Muscle of back (tissue), 3 donors: ENCODE measurements at regions not wholly inside any gene's neighbourhood (a gene's known extent, or its start where the extent isn't known, plus 50 kb on each side); places are given as distances from the start of the nearest gene placed in this dataset.
A peak's percentile ranks its signal among the peaks of the same experiment; 100 is the strongest.

ENCODE experiments used
- DNase-seq, 3 donors: peaks; one replicate each; pipeline versions ENCODE4 v3.0.0 to v3.0.0-alpha.2; 2013

DNA sequence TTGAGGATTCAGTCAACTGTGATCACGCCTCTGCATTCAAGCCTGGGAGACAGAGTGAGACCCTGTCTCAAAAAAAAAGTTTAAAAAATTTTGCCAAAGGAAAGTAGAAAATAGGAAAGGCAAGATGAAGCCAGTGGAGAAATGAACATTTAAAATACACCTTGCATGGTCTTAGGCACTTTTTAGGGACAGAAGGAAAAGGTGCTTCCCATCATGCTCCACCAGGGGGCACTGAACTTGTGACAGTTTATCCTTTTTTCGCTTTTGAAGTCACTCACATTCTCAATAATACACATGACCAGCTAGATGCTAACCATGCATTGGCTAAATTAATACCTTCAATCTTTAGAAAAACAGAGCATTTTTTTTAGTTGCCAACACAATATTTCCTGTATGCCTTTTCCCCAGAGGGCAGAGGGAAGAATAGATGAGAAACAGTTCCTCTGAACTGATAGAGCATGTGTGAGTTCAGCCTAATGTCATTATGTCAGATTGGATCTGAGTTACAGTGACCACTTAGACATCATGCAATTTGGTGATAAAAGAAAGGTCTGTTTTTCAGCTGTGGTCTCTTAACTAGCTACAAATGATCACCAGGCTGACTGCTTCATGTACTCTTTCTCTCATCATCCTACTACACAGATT is 221.8 kb upstream of the SSTR1 start:
- DNase-seq: peak; percentile 33 to 51 (median 40)

GRCh38 chr14:37988472-37988871 is 219.2 kb upstream of the SSTR1 start:
- no peak for DNase-seq

- DNase-seq: no peak
Measured at GRCh38 chr14:37991027-37991426, 216.7 kb upstream of the SSTR1 start.

DNA sequence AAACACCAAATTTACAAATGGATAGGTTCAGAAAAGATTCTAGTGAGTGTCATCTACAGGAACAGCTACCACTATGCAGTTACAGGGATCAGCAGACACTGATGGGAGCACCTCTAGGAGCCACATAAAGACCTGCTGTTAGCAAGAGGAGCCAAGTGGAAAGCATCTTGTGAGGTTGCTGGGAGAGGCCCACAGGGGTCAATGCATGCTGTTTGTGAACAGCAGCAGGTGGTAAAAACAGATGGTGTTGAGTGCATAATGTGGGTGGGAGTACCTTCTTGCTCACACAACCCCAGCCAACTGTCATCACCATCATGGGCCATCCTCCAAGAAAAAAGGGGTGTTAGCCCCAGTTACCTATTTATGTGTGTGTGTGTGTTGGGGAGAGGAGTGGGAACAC is 215.2 kb upstream of the SSTR1 start:
- DNase-seq: no peak

- no peak for DNase-seq
Measured at GRCh38 chr14:37994846-37995372, 212.8 kb upstream of the SSTR1 start.

DNA sequence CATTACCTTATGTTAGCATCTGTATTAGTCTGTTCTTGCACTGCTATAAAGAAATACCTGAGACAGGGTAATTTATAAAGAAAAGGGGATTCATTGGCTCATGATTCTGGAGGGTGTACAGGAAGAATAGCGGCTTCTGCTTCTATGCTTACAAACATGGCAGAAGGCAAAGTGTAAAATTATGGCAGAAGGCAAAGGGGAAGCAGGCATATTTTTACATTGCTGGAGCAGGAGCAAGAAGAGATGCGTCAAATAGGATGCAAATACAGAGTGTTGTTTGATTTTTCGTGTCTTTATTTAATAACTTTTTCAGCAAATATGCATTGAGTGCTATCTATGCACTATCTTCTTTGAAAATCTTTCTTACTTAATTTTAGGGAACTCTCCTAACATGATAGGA is 210.7 kb upstream of the SSTR1 start:
- DNase-seq: no peak

- no peak for DNase-seq
Measured at GRCh38 chr14:38000340-38000739, 207.4 kb upstream of the SSTR1 start.

DNA sequence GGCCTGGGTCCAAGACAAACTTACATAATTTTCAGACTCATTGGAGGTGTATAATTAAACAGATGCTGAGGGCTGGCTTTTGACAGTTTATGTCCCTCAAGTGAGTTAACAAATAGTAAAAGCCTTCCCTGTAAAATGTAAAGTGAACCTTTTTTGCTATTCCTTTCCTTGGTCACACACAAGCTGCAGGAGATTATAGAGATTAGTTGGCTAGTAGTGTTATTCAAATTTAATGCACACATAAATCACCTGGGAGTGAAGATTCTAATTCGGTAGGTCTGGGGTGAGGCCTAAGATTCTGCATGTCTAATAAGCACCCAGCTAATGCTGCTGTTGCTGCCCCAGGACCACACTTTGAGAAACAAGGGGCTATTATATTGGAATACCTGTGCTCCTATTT is 206.2 kb upstream of the SSTR1 start:
- DNase-seq: no peak

DNA sequence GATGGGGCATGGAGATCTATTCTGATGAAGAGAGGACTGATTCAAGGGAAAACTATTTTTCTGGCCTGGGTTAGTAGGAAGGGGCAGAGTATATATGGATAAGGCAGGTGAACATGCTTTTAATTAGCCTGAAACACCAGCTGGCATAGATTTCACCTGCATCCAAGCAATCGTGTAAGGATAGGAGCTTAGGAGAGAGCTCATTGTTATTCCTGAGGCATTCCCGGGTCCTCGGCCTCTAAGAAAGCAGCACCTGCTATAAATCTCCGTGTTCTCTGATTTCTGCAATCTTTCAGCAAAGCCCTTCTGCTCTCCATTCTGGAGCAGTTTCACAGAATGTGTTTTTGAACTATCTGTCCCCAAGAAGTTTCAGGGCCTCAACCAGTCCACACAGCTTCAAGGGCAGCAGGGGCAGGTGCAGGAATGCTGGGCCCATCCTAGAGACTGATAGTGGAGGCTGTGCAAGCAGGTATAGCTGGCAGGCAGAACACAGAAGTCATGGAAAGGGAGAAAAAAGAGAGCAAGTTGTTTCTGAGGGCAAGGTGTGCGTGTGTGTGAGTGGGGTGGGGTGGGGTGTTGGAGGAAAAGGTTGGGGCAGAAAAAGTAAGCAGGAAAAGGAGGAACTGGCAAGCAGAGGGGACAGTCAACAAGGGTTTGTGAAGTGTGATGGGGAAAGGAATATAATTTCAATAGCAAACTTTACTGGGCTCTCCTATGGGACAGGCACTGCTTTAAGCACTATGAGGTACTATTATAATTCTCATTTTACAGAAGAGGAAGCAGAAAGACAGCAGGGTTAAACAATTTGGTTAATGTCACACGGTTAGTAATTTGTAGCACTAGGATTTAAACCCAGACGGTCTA is 203.7 kb upstream of the SSTR1 start:
- DNase-seq: no peak

DNA sequence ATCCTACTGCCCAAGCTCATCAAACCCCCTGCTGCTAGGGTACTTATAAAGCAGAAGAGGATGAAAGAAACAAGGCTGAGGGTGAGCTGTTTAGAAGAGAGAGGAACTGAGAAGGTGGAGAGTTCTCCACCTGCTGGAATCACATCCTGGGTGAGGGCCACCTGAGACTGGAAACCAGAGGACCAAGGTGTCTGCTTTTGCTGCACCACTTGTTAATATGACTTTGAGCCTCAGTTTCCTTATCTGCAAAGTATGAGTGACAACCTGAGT is 203.2 kb upstream of the SSTR1 start:
- no peak for DNase-seq

DNA sequence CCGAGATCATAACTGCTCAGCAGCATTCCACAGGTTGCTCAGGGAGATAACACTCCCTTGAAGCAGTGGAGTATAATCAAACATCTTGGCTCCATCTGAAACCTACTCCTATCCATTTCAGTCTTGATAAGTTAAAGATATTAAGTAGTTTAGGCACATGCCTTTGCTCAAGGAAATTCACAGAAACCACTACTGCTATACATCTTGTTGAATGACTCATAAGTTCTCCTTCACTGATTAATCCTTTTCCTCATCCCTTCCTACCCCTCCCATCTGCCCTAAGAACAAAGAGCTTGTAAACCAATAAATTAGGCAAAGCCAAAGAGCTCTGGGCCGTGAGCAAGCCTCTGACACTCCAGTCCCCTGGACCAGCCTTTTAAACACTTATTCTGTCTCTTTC is 196.5 kb upstream of the SSTR1 start:
- DNase-seq: peak in 1 of 3 donors; percentile 10

GRCh38 chr14:38012056-38012455 is 195.6 kb upstream of the SSTR1 start:
- DNase-seq: no peak

GRCh38 chr14:38016497-38016896 is 191.2 kb upstream of the SSTR1 start:
- no peak for DNase-seq

DNA sequence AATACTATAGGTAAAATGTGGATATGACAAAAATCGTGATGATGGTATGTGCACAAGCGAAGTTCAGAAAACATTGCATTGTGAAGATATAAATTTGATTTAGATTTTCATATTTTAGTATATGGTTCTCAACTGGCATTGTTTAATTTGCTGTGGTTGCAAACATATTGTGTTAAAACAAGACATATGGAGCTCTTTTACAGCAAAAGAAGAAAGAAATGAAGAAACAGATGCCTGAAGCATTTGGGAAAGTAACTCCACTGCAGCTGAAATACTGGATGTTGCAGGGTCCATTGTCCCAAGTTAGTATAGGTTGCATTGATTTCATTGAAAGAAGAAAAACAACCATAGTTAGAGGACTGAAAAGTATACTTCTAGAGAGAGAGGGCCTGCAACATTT is 185.8 kb upstream of the SSTR1 start:
- DNase-seq: no peak

DNA sequence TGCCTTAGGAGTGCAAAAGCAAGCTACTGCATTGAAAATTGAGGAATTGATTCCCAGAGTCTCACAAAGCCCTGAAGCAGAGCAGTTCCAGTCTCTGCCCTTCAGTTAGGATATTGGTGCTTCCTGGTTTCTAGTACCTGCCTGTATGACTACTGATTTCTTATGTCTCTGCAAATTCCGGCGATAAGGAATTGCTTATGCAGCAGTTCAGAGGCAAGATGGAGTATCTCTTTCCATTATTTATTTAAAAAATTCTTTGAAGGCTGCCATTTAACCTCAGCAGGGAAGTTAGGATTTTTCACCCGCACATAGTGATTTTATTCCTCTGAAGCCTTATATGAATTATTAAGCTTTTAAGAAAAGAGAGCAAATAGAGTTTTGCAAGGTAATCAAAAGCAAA is 184.9 kb upstream of the SSTR1 start:
- DNase-seq: no peak

DNA sequence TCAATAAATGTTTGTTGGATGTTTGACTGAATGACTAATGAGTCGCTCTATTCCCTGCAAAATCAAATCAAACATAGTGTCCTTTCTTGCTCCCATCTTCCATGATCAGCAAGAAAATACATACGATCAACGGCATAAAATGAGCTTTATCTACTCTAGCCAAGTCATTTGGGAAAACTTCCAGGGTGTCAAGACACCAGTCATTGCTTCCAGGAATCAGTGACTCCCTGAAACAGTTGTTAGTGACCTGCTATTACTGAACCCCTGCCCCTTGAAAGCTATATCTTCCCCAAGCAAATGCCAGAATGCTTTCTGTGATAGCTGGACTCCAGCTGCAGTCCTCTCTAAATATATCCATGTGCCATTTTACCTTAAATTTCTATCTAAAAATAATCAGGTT is 169.5 kb upstream of the SSTR1 start:
- no peak for DNase-seq

- DNase-seq: no peak
Measured at GRCh38 chr14:38038986-38039385, 168.7 kb upstream of the SSTR1 start.

DNA sequence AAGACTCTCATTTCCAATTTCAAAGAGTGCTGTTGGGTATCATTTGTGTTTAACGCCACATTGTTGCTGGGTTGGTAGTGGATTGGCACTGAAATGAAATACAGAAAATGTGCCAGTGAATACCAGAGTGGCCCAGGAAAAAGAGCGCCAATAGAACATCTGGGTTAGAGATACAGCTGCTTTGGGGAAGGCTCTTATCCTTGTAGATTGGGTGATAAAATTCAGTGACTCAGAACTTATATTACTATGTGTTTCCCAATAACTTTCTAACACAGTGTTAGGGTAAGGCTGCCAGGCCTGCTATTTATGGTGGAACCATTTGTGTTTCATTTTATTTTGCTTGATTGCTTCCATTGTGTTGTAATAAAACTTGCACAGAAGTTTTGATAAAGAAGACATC is 168.2 kb upstream of the SSTR1 start:
- DNase-seq: no peak

GRCh38 chr14:38040411-38040810 is 167.3 kb upstream of the SSTR1 start:
- DNase-seq: no peak

GRCh38 chr14:38042322-38042721 is 165.4 kb upstream of the SSTR1 start:
- peak; percentile 80 to 92 (median 89) for DNase-seq

DNA sequence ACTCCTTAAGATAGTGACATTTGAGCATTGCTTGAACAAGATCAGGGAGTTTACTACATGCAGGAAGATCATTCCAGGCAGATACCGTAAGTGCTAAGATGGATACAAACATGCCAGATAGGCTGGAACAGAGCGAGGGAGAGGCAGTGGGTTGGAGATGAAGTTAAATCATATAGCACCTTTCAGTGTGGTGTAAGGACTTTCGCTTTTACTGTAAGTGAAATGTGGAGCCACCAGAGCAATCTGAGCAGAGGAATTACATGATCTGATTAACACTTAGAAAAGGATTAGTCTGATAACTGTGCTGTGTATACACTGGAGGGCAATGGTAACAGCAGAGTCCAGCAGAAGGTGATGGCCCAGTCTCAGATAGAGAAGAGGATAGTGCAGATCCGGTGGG is 163.0 kb upstream of the SSTR1 start:
- no peak for DNase-seq

GRCh38 chr14:38045461-38045860 is 162.2 kb upstream of the SSTR1 start:
- no peak for DNase-seq

GRCh38 chr14:38046160-38046559 is 161.5 kb upstream of the SSTR1 start:
- DNase-seq: no peak
